Left forelimb (tissue), 1 donor: ENCODE measurements at regions not wholly inside any gene's neighbourhood (a gene's known extent, or its start where the extent isn't known, plus 50 kb on each side); places are given as distances from the start of the nearest gene placed in this dataset.
"Not testable (repeated sequence)": the region's sequence is repeated elsewhere in the genome, so short reads cannot be mapped to it uniquely, and the experiment has no call there.

Experiments
- DNase-seq: peaks from one replicate; pipeline ENCODE4 v3.0.0-alpha.2; 2018; ENCODE audit warnings: low spot score

- DNase-seq, result no peak
Observed at GRCh38 chr12:131456301-131457027, 254.4 kb upstream of the SFSWAP start.

DNA sequence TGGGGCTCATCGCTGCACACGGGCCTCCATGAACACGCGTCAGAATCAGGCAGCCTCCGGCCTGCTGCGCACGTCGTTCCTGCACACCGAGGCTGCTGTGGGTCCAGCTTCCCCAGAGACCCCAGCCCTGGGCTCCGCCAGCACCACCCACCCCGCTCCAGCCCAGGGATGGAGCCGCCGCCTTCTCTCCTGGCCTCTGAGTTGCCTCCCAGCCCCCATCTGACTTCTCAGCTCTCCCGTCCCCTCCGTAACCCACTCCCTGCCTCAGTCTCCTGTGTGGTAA, 253.9 kb upstream of the SFSWAP start:
- DNase-seq, result no peak

DNA sequence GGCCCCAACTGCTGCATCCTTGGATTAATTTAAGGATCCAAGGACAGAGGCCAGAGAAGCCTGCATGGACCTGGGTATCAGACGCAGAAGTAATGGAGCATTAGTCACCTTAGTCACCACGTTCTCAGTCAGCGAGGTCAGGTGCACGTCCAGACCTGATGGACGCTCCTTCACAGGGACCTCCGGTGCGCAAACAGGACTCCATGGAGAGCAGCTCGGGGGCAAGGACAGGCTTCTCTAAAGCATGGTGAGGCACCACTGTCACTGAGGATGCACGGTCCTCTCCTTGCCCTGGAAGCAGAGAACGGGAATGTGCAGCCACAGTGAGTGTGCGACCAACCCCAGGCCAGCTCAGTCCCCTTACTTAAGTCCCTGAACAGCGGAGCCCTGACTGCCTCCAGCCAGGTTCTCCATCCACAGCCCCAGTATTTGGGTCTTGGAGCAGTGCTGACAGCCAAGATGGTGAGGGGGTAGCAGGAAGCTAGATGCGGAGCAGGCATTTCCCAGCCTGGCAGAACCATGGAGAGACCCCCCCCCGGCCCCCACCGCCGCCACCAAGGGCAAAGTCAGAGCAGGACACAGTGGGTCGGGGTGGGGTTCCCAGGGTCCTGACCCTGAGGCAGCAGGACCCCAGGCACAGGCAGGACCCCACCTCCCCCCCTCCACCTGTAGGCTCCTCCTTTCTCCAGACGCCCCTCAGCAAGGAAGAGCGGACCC, 253.4 kb upstream of the SFSWAP start:
- no peak for DNase-seq

DNA sequence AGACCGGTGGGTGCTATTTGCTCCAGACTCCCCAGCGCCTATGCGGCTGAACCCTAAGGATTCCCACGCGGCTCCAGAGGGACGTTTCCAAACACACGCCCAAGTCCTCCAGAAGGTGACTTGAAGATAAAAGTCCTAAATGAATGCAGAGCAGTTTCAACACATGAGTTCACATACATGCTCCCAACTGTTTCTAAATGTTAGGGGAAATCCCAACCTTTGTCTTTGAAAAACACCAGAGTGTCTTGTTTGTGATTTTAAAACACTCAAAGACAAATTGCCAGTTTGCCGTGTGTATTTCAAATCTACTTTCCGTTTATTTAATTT, 252.9 kb upstream of the SFSWAP start:
- no peak for DNase-seq

GRCh38 chr12:131458931-131459772, 251.7 kb upstream of the SFSWAP start:
- DNase-seq, result no peak

- no peak for DNase-seq
Observed at GRCh38 chr12:131459773-131460365, 251.0 kb upstream of the SFSWAP start.

DNA sequence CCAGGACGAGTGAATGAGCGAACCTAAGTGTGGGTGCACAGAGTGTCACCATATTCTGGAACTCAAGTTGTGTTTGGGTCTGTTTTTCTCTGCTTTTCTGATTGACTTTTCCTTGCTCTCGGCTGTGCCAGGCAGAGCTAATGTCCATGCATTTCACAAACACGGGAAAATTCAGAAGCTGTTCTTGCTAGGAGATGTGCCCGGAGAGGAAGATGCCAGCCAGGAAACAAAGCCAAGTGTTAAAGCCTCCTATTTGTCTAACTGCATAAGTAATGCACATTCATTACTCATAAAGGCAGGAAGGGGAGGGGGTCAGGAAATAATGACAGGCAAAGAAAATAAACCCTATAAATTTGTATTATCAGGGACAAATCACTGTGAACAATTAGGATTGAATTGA, 250.4 kb upstream of the SFSWAP start:
- DNase-seq, result no peak

GRCh38 chr12:131461096-131461495, 249.8 kb upstream of the SFSWAP start:
- no peak for DNase-seq

GRCh38 chr12:131463174-131463573, 247.7 kb upstream of the SFSWAP start:
- DNase-seq, result no peak

DNA sequence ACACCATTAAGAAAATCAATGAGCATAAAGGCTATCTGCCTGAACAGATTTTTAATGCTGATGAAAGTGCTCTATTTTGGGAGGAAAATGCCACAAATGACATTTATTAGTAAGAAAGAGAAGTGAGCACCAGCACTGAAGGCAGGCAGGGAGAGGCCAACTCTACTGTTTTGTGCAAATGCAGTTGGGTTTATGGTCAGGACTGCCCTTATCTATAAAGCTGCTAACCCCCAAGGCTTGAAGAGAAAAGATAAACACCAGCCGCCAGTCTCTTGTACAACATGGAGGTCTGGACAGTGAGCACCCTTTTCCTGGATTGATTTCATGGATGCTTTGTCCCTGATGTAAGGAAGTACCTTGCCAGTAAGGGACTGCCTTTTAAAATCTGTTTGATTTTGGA, 246.8 kb upstream of the SFSWAP start:
- DNase-seq, result no peak

DNA sequence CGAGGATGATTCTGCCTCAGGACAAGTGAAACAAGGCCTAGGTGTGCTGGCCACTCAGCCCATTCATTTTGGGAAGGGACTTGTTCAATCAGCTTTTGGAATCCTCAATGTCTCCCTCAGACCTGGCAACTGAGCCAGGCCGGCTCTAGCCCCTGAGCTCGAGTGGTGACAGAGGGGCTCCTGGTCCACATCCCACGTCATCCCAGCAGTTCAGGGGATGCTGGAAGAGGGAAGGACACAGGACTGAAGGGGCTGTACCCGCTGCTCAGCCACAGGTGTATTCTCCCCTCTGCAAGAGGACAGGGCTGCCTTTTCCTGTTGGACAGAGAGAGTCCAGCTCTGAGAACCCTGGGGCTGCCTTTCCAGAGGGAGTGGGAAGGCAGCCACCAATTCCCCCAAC, 244.6 kb upstream of the SFSWAP start:
- DNase-seq, result no peak

- DNase-seq, result no peak
Observed at GRCh38 chr12:131466932-131467331, 244.0 kb upstream of the SFSWAP start.

GRCh38 chr12:131468206-131468605, 242.7 kb upstream of the SFSWAP start:
- no peak for DNase-seq

DNA sequence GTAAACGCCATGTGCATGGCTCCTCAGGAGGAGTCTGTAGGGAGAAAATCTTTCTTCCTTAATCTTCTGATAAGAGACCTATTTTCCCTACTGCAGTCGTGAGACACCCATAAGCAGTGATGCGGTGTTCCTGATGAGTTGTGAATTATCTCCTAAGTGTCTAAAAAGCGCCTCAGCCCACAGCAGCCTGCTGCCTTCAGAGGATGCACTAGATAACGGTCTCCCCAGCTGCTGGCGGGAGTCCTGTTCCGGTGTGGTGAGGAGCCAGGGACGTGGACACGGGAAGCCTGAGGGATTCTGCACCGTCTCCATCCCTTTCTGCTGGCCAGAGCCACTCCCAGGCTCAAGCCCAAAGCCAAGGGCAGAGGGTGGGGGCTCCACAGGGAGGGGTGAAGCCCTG, 240.9 kb upstream of the SFSWAP start:
- DNase-seq, result not testable (repeated sequence)

DNA sequence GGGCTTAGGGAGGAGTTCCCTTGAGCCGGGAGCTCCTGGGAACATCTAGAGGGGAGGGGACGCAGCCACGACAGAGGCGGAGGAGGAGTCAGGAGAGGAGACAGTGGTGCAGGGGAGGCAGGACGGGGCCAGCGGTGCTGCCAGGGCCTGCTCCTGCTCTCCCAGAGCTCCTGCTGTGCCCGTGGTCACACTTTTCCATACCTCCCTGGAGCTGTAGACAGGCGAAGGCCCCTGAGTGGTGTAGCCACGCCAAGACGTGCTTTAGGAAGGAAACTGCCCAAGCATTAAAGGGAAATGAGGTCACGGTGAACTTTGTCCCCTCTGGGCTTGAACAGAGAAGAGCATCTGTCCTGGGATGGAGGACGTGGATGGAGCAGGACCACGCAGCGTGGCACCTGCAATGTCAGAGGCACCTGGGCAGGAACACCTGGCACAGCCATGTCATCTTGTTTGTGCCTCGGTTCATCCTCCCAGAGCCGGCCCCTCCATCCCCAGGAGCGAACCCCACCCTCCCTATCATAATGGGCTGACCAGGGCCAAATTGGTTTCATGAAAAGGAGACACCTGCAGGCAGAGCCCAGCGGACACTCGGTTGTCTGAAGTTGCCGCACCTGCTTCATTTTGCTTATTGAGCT, 239.5 kb upstream of the SFSWAP start:
- DNase-seq, result no peak

DNA sequence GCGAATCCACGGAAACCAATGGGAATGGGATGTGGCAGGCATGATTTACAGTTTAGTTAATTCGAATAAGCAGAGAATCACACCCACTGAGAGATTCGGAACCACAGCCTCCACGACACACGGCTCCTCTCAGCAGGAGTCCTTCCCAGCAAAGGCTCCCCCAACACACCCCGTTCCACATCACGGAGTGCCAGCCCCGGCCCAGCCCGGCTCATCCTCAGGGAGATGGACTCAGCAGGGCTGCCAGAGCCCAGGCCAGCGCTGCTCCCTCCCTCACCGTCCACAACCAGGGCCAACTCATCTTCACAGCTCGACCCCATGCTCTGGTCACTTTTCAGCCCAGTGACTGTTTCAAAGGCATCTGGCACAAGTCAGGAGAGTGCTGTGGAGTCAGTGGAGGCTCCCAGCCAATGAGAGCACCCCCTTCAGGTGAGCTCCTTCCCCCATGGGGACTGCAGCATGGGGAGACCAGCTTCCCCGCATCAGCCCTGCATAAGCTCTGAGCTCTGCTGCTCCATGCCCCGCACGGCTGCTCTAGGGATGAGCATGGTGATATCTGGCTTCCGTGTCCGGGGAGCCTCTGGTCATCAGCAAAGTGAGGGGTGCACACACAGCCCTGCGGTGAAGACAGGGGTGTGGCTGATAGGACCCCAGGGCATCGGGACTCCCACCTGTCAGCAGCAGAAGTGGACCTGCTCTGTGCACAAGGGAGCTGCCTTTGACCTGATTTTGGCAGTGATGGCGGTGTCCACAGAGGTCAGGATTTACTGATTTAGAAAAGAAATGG, 238.8 kb upstream of the SFSWAP start:
- DNase-seq, result no peak

DNA sequence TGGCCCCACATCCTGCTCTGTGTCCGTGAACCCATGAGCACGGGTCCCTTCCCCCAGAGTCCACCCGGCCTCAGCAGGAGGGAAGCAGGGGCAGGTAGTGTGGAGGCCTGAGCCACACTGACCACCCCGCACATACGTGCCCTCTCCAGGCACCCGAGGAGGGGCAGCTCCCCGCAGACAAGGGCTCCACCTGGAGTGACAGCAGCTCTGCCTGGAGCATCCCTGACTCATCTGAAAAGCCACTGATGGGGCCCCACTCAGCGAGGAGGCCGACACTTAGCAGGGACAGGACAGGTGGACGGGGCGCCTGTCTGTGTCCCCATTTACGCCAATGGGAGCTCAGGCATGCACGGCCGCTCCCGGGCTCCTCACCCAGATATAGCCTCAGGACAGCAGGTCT, 237.6 kb upstream of the SFSWAP start:
- no peak for DNase-seq

- no peak for DNase-seq
Observed at GRCh38 chr12:131473741-131474709, 236.9 kb upstream of the SFSWAP start.

GRCh38 chr12:131475012-131475411, 235.9 kb upstream of the SFSWAP start:
- not testable (repeated sequence) for DNase-seq

DNA sequence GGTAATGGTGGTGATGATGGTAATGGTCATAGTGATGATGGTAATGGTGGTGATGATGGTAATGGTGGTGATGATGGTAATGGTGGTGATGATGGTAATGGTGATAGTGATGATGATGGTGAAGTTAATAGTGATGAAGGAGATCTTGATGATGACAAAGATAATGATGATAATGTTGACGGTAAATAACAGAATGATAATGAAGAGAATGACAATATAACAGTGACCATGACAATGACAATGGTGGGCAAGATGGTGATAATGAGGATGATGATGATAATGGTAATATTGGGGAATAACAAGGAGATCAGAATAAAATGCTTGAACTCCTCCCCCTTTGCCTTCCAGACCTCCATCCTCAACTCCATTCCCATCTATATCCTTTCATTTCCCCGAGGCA, 233.3 kb upstream of the SFSWAP start:
- no peak for DNase-seq
